ENCODE measurements at regions not wholly inside any gene's neighbourhood (a gene's known extent, or its start where the extent isn't known, plus 50 kb on each side); places are given as distances from the start of the nearest gene placed in this dataset.

DNA sequence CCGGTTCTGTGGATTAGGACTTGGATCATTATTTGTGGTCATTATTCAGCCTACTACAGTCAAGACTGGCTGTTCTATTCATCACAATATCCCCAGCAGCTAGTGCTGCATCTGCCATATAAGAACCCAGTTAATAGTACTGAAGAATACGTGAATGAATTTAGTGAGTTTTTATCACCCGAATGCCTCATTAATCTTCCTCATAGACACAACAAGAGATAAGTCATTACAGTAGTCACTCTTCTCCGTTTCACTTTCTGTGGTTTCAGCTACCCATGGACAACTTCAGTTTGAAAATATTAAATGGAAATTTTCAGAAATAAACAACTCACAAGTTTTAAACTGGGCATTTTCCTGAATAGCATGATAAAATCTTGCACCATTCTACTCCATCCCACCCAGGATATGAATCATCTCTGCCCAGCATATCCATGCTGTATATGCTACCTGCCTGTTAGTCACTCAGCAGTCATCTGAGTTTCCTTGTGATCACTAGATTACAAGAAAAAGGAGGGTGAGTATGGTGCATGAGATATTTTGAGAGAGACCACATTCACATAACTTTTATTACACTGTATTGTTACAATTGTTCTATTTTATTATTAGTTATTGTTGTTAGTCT, 363.7 kb upstream of the CHAC2 start:
- Histone ChIP-seq H3K27me3 (ENCODE audit: control insufficient read depth, extremely low read depth, insufficient read depth, low read length) (no peaks in the 10 kb centered on the region), H3K9me3 (ENCODE audit: control insufficient read depth, low read depth, low read length) (peaks cover 2% of the 10 kb centered on the region), H2AFZ (ENCODE audit: control insufficient read depth, low read length) (peak overlapping the region; percentile 50), H3K27ac (ENCODE audit: control insufficient read depth, insufficient read depth, low read length) (peak overlapping the region; percentile 84), H3K9ac (ENCODE audit: control insufficient read depth, extremely low read depth, insufficient read depth, low read length) (peak overlapping the region; percentile 33), H3K4me3 (ENCODE audit: control insufficient read depth in 2 of 3, extremely low read depth in 1 of 3, insufficient read depth in 2 of 3, low read depth in 1 of 3, low read length in 3 of 3) (no peak overlapping the region), H3K79me2 (ENCODE audit: control insufficient read depth, insufficient read depth, low read length) (no peaks in the 10 kb centered on the region), H3K36me3 (ENCODE audit: control insufficient read depth in 2 of 2, extremely low read depth in 1 of 2, insufficient read depth in 2 of 2, low read length in 2 of 2) (no peaks in the 10 kb centered on the region), H3K4me1 (ENCODE audit: control insufficient read depth, extremely low read depth, insufficient read depth, low read length) (peaks cover 46% of the 10 kb centered on the region), H4K20me1 (ENCODE audit: control insufficient read depth, extremely low read depth, insufficient read depth, low read length) (no peaks in the 10 kb centered on the region), H3K4me2 (ENCODE audit: control insufficient read depth, extremely low read depth, insufficient read depth, low read depth, low read length) (peak overlapping the region; percentile 45), H3K9me1 (ENCODE audit: control insufficient read depth, extremely low read depth, insufficient read depth, low read length) (no peaks in the 10 kb centered on the region)
- dilution Hi-C loops (cut with MboI; ENCODE audit: extremely low pct_ligation_motif_present, low sequenced_read_pairs) = no loop called here
- TF ChIP-seq, protein P1, sequence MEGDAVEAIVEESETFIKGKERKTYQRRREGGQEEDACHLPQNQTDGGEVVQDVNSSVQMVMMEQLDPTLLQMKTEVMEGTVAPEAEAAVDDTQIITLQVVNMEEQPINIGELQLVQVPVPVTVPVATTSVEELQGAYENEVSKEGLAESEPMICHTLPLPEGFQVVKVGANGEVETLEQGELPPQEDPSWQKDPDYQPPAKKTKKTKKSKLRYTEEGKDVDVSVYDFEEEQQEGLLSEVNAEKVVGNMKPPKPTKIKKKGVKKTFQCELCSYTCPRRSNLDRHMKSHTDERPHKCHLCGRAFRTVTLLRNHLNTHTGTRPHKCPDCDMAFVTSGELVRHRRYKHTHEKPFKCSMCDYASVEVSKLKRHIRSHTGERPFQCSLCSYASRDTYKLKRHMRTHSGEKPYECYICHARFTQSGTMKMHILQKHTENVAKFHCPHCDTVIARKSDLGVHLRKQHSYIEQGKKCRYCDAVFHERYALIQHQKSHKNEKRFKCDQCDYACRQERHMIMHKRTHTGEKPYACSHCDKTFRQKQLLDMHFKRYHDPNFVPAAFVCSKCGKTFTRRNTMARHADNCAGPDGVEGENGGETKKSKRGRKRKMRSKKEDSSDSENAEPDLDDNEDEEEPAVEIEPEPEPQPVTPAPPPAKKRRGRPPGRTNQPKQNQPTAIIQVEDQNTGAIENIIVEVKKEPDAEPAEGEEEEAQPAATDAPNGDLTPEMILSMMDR (optimal IDR thresholded peaks at IDR 0.05 in 1 of 3, IDR thresholded peaks at IDR 0.05 in 1 of 3, conservative IDR thresholded peaks at IDR 0.05 in 1 of 3; ENCODE audit: extremely low read depth in 1 of 3, insufficient read depth in 2 of 3, low read length in 3 of 3) = no peak
- no peak for TF ChIP-seq EZH2 (IDR thresholded peaks at IDR 0.05; ENCODE audit: low read length)
- DNase-seq (ENCODE audit: low read depth, low spot score) (no peak), FAIRE-seq (peak; percentile 89)

DNA sequence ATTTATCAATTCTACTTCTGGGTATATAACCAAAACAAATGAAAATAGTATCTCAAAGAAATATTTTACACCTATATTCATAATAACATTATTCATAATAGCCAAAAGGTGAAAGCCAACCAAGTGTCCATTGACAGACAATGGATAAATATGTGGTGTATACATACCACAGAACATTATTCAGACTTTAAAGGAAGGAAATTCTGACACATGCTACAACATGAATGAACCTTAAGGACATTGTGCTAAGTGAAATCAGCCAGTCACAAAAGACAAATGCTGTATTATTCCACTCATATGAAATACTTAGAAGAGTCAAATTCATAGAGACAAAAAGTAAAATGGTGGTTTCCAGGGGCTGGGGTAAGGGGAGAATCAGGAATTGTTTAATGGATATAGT, 370.5 kb upstream of the CHAC2 start:
- Histone ChIP-seq H3K4me1 (ENCODE audit: control insufficient read depth, extremely low read depth, insufficient read depth, low read length) (peaks cover 14% of the 10 kb centered on the region), H3K9me3 (ENCODE audit: control insufficient read depth, low read depth, low read length) (peaks cover 4% of the 10 kb centered on the region), H3K27ac (ENCODE audit: control insufficient read depth, insufficient read depth, low read length) (peak overlapping the region; percentile 4), H3K79me2 (ENCODE audit: control insufficient read depth, insufficient read depth, low read length) (no peaks in the 10 kb centered on the region), H2AFZ (ENCODE audit: control insufficient read depth, low read length) (peak overlapping the region; percentile 2), H3K4me3 (ENCODE audit: control insufficient read depth in 2 of 3, extremely low read depth in 1 of 3, insufficient read depth in 2 of 3, low read depth in 1 of 3, low read length in 3 of 3) (no peak overlapping the region), H3K9ac (ENCODE audit: control insufficient read depth, extremely low read depth, insufficient read depth, low read length) (no peak overlapping the region), H3K27me3 (ENCODE audit: control insufficient read depth, extremely low read depth, insufficient read depth, low read length) (no peaks in the 10 kb centered on the region), H3K36me3 (ENCODE audit: control insufficient read depth in 2 of 2, extremely low read depth in 1 of 2, insufficient read depth in 2 of 2, low read length in 2 of 2) (no peaks in the 10 kb centered on the region), H4K20me1 (ENCODE audit: control insufficient read depth, extremely low read depth, insufficient read depth, low read length) (no peaks in the 10 kb centered on the region), H3K4me2 (ENCODE audit: control insufficient read depth, extremely low read depth, insufficient read depth, low read depth, low read length) (no peak overlapping the region), H3K9me1 (ENCODE audit: control insufficient read depth, extremely low read depth, insufficient read depth, low read length) (no peaks in the 10 kb centered on the region)
- FAIRE-seq (no peak), DNase-seq (ENCODE audit: low read depth, low spot score) (no peak)
- dilution Hi-C loops (cut with MboI; ENCODE audit: extremely low pct_ligation_motif_present, low sequenced_read_pairs) = no loop called here
- TF ChIP-seq, protein P1 (optimal IDR thresholded peaks at IDR 0.05 in 1 of 3, IDR thresholded peaks at IDR 0.05 in 1 of 3, conservative IDR thresholded peaks at IDR 0.05 in 1 of 3; ENCODE audit: extremely low read depth in 1 of 3, insufficient read depth in 2 of 3, low read length in 3 of 3) = no peak
- no peak for TF ChIP-seq EZH2 (IDR thresholded peaks at IDR 0.05; ENCODE audit: low read length)
